C4-2B (cell line): ENCODE measurements at regions not wholly inside any gene's neighbourhood (a gene's known extent, or its start where the extent isn't known, plus 50 kb on each side); places are given as distances from the start of the nearest gene placed in this dataset.

Source experiments
- H3K27ac ChIP-seq: fragments of 450-650 bp; 2 replicates; pipeline ENCODE4 v1.5.1; 2017
- CTCF ChIP-seq: fragments of 450-650 bp; conservative IDR thresholded peaks from 2 replicates; pipeline ENCODE4 v1.5.1; 2017; ENCODE audit warnings: mild to moderate bottlenecking
- ZFX ChIP-seq: fragments of 450-650 bp; IDR thresholded peaks from 2 replicates; pipeline ENCODE4 v1.6.1; 2017

GRCh38 chr6:137756788-137757187 is 110.3 kb upstream of the TNFAIP3 start:
- TF ChIP-seq CTCF (no peak), ZFX (no peak)
- no peak overlapping the region for H3K27ac ChIP-seq

GRCh38 chr6:137758661-137759060 is 108.4 kb upstream of the TNFAIP3 start:
- H3K27ac ChIP-seq, result no peak overlapping the region
- no peak for TF ChIP-seq CTCF

- H3K27ac ChIP-seq, result no peak overlapping the region
- TF ChIP-seq CTCF, result no peak
- no peak for TF ChIP-seq ZFX
These were observed 107.4 kb upstream of the TNFAIP3 start for GRCh38 chr6:137759624-137760023.

- no peak overlapping the region for H3K27ac ChIP-seq
- TF ChIP-seq ZFX, result no peak
- no peak for TF ChIP-seq CTCF
These were observed 106.0 kb upstream of the TNFAIP3 start for GRCh38 chr6:137761072-137761471.

GRCh38 chr6:137761487-137761886 is 105.6 kb upstream of the TNFAIP3 start:
- TF ChIP-seq CTCF (no peak), ZFX (no peak)
- no peak overlapping the region for H3K27ac ChIP-seq

GRCh38 chr6:137762168-137763090 is 104.6 kb upstream of the TNFAIP3 start:
- no peak overlapping the region for H3K27ac ChIP-seq
- TF ChIP-seq ZFX (no peak), CTCF (no peak)

- H3K27ac ChIP-seq, result no peak overlapping the region
- TF ChIP-seq CTCF, result no peak
- TF ChIP-seq ZFX, result no peak
These were observed 103.6 kb upstream of the TNFAIP3 start for GRCh38 chr6:137763436-137763835.
